ENCODE measurements at regions not wholly inside any gene's neighbourhood (a gene's known extent, or its start where the extent isn't known, plus 50 kb on each side); places are given as distances from the start of the nearest gene placed in this dataset.

DNA sequence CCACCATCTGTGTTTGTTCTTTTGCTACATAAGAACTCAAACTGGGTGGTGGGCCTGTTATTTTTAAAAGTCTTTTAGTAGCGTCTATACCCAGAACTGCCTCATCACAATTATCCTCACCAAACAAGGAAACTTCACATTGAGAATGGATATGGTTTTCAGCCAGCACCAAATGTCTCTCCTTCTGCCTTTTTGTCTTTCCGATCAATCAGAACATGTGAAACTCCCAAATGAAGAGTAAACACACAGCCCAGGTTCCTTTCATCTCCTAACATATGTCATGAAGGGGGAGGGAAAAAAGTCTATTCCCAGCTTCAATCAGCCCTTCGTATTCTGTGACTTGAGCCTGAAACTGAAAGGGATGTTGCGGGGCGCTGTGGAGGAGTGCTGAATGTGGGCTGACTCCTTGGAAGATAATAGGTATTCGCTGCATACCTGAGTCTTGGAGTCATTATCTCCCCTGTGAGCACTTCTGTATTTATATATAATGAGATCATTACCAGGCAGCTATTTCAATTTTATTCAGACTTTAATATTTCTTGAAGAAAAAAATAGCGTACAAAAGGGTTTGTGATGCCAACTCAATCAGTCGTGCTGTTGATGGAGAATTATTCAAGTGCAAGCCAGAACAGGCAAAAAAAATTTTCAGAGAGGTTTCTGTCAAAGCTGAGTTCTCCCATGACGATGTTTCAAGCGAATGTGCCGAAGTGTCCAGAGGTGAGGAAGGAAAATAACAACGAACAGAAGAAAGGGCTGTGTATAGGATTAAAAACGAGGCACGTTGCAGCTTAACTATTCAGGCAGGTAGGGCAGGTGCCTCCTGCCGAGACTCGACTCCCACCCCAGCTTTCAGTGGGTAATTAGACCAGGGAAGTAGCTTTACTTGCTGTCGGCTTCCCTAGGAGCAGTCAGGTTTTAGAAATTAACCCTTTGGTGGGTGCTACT lies 163.9 kb upstream of the NOCT start:
- DNase-seq (ENCODE audit: extremely low spot score): no peak
- TF ChIP-seq L3MBTL2 (conservative IDR thresholded peaks at IDR 0.05) (no peak), FOXK2 (IDR thresholded peaks at IDR 0.05) (no peak), LEF1 (IDR thresholded peaks at IDR 0.05; ENCODE audit: borderline replicate concordance) (no peak), SUZ12 (IDR thresholded peaks at IDR 0.05) (no peak), ZNF384 (IDR thresholded peaks at IDR 0.05) (no peak), CTBP1 (IDR thresholded peaks at IDR 0.05; ENCODE audit: borderline replicate concordance) (no peak), NFRKB (IDR thresholded peaks at IDR 0.05) (no peak), BHLHE40 (IDR thresholded peaks at IDR 0.05; ENCODE audit: borderline replicate concordance) (no peak), ARNT (IDR thresholded peaks at IDR 0.05) (no peak), FOXM1 (IDR thresholded peaks at IDR 0.05; ENCODE audit: borderline replicate concordance) (no peak), TARDBP (IDR thresholded peaks at IDR 0.05) (no peak), FOXA1 (IDR thresholded peaks at IDR 0.05) (no peak), HDGF (IDR thresholded peaks at IDR 0.05; ENCODE audit: borderline replicate concordance) (no peak), ELF4 (IDR thresholded peaks at IDR 0.05) (no peak)
- TF ChIP-seq, protein P1, sequence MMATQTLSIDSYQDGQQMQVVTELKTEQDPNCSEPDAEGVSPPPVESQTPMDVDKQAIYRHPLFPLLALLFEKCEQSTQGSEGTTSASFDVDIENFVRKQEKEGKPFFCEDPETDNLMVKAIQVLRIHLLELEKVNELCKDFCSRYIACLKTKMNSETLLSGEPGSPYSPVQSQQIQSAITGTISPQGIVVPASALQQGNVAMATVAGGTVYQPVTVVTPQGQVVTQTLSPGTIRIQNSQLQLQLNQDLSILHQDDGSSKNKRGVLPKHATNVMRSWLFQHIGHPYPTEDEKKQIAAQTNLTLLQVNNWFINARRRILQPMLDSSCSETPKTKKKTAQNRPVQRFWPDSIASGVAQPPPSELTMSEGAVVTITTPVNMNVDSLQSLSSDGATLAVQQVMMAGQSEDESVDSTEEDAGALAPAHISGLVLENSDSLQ (IDR thresholded peaks at IDR 0.05): no peak
- POLR2A ChIA-PET: no interaction called here
- CTCF ChIA-PET: interaction anchor here (0.8 kb wide), 1 partner anchor 19 kb away, joined by 3 read pairs; no protein-coding TSS in a partner anchor

DNA sequence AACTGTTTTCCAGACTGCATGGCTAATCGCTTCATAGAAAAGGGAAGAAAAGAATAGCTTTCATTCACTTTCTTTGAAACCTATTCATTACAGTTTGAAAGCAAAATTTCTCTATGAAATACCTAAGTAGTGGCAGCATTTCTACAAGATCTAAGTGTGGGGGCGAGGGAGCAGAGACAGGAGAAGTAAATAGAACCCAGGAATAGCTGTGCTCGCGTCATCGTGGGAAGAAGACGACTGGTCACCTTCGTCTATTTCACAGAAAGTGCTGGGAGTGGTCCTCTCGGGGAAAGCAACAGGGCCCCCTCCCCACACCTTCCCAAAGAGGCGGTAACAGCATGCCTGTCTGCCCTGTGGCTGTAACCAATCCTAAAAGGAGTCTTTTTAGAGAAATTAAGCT lies 169.9 kb upstream of the NOCT start:
- ChIA-PET CTCF (interaction anchor here (1.4 kb wide), 1 partner anchor 20 kb away, joined by 4 read pairs; no protein-coding TSS in a partner anchor), POLR2A (no interaction called here)
- no peak for TF ChIP-seq SP1 (IDR thresholded peaks at IDR 0.05)
- TF ChIP-seq ZNF384 (IDR thresholded peaks at IDR 0.05): no peak
- no peak for TF ChIP-seq TARDBP (IDR thresholded peaks at IDR 0.05)
- TF ChIP-seq FOXM1 (IDR thresholded peaks at IDR 0.05; ENCODE audit: borderline replicate concordance): no peak
- no peak for TF ChIP-seq L3MBTL2 (conservative IDR thresholded peaks at IDR 0.05)
- no peak for TF ChIP-seq HDGF (IDR thresholded peaks at IDR 0.05; ENCODE audit: borderline replicate concordance)
- TF ChIP-seq, protein P1 (IDR thresholded peaks at IDR 0.05): no peak
- TF ChIP-seq SUZ12 (IDR thresholded peaks at IDR 0.05): no peak
- no peak for TF ChIP-seq BHLHE40 (IDR thresholded peaks at IDR 0.05; ENCODE audit: borderline replicate concordance)
- no peak for TF ChIP-seq ARNT (IDR thresholded peaks at IDR 0.05)
- no peak for TF ChIP-seq LEF1 (IDR thresholded peaks at IDR 0.05; ENCODE audit: borderline replicate concordance)
- no peak for TF ChIP-seq FOXA1 (IDR thresholded peaks at IDR 0.05)
- TF ChIP-seq FOXK2 (IDR thresholded peaks at IDR 0.05): no peak
- no peak for DNase-seq (ENCODE audit: extremely low spot score)

DNA sequence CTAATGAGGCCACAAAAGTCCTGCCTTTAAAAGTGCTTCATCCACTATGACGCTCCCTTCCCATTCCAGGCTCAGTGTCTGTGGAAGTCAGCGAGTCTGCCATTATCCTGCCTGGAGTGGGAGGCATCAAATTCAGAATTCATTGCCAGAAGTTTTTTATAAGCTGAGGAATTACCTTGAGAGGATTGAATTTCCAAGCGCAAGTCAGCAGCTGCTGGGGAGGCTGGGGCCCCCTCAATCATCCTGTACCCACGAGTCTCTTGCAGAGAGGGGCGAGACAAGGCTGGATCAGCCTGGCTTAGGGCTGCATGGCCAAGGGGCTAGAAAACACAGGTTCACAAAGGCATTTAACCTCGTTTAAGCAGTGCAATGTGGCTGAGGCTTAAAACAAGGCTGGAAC lies 170.5 kb upstream of the NOCT start:
- POLR2A ChIA-PET: no interaction called here
- no peak for TF ChIP-seq ELF4 (IDR thresholded peaks at IDR 0.05)
- no peak for TF ChIP-seq SP1 (IDR thresholded peaks at IDR 0.05)
- no peak for TF ChIP-seq FOXK2 (IDR thresholded peaks at IDR 0.05)
- TF ChIP-seq LEF1 (IDR thresholded peaks at IDR 0.05; ENCODE audit: borderline replicate concordance): no peak
- TF ChIP-seq ZNF384 (IDR thresholded peaks at IDR 0.05): no peak
- TF ChIP-seq, protein P1 (IDR thresholded peaks at IDR 0.05): no peak
- no peak for TF ChIP-seq BHLHE40 (IDR thresholded peaks at IDR 0.05; ENCODE audit: borderline replicate concordance)
- no peak for TF ChIP-seq NFRKB (IDR thresholded peaks at IDR 0.05)
- no peak for TF ChIP-seq FOXM1 (IDR thresholded peaks at IDR 0.05; ENCODE audit: borderline replicate concordance)
- no peak for TF ChIP-seq TARDBP (IDR thresholded peaks at IDR 0.05)
- TF ChIP-seq SUZ12 (IDR thresholded peaks at IDR 0.05): no peak
- no peak for TF ChIP-seq ARNT (IDR thresholded peaks at IDR 0.05)
- TF ChIP-seq HDGF (IDR thresholded peaks at IDR 0.05; ENCODE audit: borderline replicate concordance): no peak
- TF ChIP-seq L3MBTL2 (conservative IDR thresholded peaks at IDR 0.05): no peak
- TF ChIP-seq CTBP1 (IDR thresholded peaks at IDR 0.05; ENCODE audit: borderline replicate concordance): no peak
- no peak for TF ChIP-seq FOXA1 (IDR thresholded peaks at IDR 0.05)
- no peak for DNase-seq (ENCODE audit: extremely low spot score)
- CTCF ChIA-PET: interaction anchor here (1.4 kb wide), 1 partner anchor 19 kb away, joined by 4 read pairs; no protein-coding TSS in a partner anchor

DNA sequence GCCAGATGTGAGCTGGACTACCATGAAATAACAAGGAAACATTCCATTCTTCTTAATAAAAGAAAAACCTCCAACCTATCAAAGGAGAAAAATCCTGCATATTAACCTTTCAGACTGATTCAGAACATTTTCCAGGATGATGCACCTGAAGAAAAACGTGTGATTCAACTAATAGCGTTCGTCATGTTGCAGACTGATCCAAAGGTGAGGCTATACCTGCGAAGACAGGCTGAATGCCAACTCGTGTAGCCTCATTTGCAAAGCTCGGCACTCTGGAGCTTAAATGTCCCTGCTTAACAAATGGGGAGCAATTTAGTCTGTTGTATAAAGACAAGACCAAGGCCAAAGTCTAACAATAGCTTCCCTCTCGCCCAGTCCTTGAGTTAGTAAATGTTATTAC lies 172.0 kb upstream of the NOCT start:
- no peak for TF ChIP-seq BHLHE40 (IDR thresholded peaks at IDR 0.05; ENCODE audit: borderline replicate concordance)
- TF ChIP-seq ELF4 (IDR thresholded peaks at IDR 0.05): no peak
- no peak for TF ChIP-seq NFRKB (IDR thresholded peaks at IDR 0.05)
- no peak for TF ChIP-seq HDGF (IDR thresholded peaks at IDR 0.05; ENCODE audit: borderline replicate concordance)
- TF ChIP-seq FOXA1 (IDR thresholded peaks at IDR 0.05): no peak
- no peak for TF ChIP-seq ARNT (IDR thresholded peaks at IDR 0.05)
- ChIA-PET CTCF (no interaction called here), POLR2A (no interaction called here)
- DNase-seq (ENCODE audit: extremely low spot score): no peak

DNA sequence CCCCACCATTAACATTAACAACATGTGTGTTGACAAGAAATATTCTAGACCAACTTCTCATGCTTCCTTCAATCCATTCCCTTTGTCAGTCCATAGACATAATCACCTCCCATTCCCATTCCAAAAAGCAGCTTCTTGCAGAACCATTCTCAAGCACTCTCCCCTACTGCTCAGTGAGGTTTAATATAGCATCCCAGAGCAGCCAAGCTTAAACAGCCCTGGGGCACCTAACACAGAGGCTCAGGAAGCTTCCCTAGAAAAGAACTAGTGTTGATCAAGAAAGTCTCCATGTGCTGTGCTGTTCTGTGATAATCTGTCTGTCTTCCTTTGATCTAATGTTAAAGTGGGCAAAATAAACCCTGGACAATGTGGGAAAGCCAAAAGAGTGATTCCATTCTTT lies 174.2 kb upstream of the NOCT start:
- POLR2A ChIA-PET: no interaction called here
- CTCF ChIA-PET: no interaction called here
- TF ChIP-seq SP1 (IDR thresholded peaks at IDR 0.05) (no peak), FOXK2 (IDR thresholded peaks at IDR 0.05) (no peak), FOXA1 (IDR thresholded peaks at IDR 0.05) (no peak)
- TF ChIP-seq, protein P1 (IDR thresholded peaks at IDR 0.05): no peak
- no peak for DNase-seq (ENCODE audit: extremely low spot score)

Data from HEK293T (cell line).